Left renal cortex interstitium (tissue), 4 donors: ENCODE measurements at regions not wholly inside any gene's neighbourhood (a gene's known extent, or its start where the extent isn't known, plus 50 kb on each side); places are given as distances from the start of the nearest gene placed in this dataset.
"Not testable (repeated sequence)": the region's sequence is repeated elsewhere in the genome, so short reads cannot be mapped to it uniquely, and the experiment has no call there.

Source experiments
- DNase-seq, 4 donors: peaks; one replicate each; pipeline ENCODE4 v3.0.0-alpha.2; 2013; ENCODE audit warnings: low read depth in 4 of 4, low spot score in 2 of 4, missing footprints in 1 of 4

- no peak for DNase-seq
Observed at GRCh38 chr2:183522489-183523266, 398.4 kb downstream of the NUP35 start.

- no peak for DNase-seq
Observed at GRCh38 chr2:183530333-183530901, 406.2 kb downstream of the NUP35 start.

DNA sequence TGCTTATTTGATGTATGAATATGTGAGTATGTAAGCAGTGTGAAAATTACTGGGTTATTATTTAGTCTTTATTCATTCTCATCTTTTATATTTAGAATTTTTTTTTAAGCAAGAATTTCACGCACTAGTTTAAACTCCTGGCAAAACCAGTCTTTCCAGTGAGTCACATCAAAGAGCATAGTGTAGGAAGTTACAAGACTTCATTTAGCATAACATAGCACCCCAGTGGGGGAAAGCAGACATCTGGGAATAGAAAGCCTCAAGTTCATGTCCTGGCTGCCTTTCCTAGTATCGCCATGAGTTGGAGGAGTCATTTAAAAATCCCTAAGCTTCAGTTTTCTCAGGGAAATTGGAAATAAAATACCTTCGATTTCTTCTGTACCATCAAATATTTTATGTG is 408.3 kb downstream of the NUP35 start:
- DNase-seq = no peak

GRCh38 chr2:183533021-183533420 is 408.8 kb downstream of the NUP35 start:
- no peak for DNase-seq

GRCh38 chr2:183536290-183536689 is 412.0 kb downstream of the NUP35 start:
- no peak for DNase-seq

GRCh38 chr2:183536714-183537113 is 412.5 kb downstream of the NUP35 start:
- no peak for DNase-seq

GRCh38 chr2:183541766-183542165 is 417.5 kb downstream of the NUP35 start:
- no peak for DNase-seq

DNA sequence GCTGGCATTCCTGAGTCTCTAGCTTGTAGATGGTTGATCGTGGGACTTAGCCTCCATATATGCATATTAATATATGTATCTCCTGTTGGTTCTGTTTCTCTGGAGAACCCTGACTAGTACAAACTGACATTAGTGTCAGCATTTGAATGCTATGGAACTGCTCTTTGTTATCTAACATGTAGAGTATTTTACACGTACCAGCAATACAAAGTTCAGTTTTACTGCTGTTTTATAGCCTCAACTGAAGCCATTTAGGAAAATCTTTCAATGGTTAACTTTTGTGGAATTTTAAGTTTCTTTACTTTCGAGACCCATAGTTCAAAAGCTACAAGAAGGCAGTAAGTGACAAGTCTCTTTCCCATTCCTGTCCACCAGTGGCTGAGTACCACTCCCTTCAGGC is 418.4 kb downstream of the NUP35 start:
- DNase-seq = no peak

GRCh38 chr2:183543222-183543621 is 419.0 kb downstream of the NUP35 start:
- no peak for DNase-seq

GRCh38 chr2:183543731-183544130 is 419.5 kb downstream of the NUP35 start:
- no peak for DNase-seq

DNA sequence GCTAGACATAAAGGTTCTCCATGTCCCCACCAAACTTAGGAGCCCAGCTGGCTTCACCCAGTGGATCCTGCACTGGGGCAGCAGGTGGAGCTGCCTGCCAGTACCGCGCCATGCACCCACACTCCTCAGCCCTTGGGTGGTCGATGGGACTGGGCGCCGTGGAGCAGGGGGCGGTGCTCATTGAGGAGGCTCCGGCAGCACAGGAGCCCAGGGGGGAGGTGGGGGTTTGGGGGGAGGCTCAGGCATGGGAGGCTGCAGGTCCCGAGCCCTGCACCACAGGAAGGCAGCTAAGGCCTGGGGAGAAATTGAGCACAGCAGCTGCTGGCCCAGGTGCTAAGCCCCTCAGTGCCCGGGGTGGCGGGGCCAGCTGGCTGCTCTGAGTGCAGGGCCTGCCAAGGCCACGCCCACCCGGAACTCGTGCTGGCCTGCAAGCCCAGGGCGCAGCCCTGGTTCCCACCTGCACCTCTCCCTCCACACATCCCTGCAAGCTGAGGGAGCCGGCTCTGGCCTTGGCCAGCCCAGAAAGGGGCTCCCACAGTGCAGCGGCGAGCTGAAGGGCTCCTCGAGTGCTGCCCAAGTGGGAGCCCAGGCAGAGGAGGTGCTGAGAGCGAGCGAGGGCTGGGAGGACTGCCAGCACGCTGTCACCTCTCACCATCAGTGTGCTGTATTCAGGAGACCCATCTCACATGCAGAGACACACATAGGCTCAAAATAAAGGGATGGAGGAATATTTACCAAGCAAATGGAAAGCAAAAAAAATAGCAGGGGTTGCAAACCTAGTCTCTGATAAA is 422.5 kb downstream of the NUP35 start:
- DNase-seq = not testable (repeated sequence)

DNA sequence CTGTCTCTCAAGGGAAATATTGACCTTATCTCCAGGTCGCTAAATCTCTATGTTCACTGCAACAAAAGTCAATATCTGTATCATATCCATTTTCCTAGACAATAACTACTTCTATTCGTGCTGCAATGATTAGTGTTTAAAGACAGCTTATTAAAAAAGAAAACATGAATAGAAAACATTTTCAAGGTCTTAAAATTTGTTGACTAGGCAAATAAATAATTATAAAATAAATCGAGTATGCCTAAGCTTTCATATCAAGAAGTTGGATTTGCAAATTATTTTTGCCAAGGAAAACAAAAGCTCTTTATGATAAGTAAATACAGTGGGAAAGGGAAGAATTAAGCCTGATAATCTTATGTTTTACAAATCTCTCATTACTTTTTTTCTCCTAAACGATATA is 428.5 kb downstream of the NUP35 start:
- DNase-seq = no peak

DNA sequence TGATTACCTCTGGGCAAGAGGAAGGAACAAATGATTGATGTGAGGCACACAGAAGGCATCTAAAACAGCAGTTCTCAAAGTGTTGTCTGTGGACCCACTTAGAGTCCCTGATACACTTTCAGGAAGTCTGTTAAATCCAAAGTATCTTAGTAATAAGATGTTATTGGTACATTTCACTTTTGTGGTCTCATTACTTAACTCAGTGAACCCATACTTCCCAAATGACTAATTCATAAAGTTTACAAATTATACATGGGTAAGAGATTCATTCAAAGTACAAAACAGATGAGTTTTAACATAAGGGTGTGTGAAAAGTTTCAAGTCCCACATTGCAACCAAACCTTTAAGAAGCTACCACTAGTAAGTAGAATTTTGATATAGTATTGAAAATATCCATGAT is 440.5 kb downstream of the NUP35 start:
- no peak for DNase-seq

- no peak for DNase-seq
Observed at GRCh38 chr2:183575481-183575880, 451.2 kb downstream of the NUP35 start.

GRCh38 chr2:183579686-183580085 is 455.4 kb downstream of the NUP35 start:
- DNase-seq = no peak

DNA sequence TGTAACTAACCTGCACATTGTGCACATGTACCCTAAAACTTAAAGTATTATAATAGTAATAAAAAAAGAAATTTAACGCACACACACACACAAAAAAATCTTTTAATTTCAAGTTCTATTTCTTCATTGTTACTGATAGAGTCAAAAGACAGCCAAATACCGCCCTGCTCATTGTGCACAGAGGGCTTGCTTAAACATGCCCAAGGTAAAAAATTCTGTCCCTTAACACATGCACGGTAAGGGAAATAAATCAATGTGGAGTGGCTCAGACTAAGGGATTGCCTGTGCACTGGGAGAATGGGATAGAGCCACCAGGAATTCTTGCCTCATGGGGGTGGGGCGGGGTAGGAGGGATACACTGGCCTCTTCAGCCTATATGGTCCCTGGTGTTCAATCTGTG is 468.0 kb downstream of the NUP35 start:
- DNase-seq = no peak

DNA sequence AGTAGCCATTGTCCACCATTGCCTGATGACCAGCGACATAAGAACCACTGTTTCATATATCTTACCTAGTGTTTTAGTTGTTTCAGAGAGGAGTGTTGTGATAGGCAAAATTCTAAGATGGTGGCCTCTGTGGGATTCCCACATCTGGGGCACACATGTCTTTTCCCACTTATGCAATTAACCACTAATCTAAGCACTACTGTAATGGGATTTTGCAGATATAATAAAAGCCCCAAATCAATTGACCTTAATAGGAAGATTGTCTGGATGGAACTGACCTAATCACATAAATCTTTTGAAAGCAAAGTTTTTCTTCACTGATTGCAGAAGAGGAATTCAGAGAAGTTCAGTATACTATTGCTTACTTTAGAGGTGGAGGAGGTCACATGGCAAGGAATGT is 469.9 kb downstream of the NUP35 start:
- no peak for DNase-seq

GRCh38 chr2:183597841-183598240 is 473.6 kb downstream of the NUP35 start:
- no peak for DNase-seq

- DNase-seq = no peak
Observed at GRCh38 chr2:183604065-183604464, 479.8 kb downstream of the NUP35 start.

DNA sequence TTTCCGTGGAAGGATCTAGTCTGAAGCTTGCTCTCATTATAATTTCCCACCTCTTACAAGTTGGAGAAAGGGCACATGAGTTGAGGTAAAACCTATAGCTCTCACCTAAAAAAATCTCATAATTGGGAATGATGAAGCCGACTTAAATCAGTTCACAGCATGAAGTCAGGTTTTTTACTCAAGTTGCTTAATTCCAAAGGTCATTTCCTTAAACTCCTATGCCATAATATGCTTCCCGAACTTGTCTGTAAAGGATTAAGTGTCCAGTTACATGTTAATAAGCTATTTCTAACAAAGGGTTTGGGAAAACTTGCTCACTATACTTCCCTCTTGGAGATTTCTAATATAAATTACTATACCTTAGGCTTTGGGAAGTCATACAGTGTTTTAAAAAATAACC is 481.2 kb downstream of the NUP35 start:
- DNase-seq = no peak

DNA sequence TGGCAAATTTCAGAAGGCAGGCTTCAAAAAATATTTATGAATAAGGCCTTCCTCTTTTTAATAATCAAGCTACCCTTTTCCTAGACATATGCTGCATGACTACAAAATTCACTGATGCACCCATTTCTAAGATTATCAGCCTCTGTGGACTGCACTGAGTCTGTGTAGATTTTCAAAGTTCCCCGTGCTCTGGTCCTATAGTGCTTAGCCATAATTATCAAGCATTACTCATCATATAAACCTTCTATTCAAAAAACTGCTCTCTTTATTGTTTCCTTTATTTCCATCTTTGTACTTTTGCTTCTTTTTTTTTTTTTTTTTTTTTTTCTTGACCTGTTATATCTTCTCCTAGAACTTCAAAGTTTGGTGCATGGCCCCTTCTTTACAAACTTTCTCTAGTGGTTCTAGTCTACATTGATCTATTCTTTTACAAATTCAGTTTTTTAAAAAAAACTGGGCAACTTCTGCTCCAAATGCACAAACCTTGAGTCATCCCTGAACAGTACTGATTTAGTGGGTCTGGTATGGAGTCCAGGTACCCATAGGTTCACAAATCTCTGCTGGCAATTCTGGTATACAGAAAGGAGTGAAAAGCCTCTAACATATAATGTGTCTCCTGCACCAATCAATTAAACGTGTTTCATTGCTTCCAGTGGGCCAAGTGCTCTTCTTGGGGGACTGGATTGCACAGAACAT is 481.9 kb downstream of the NUP35 start:
- no peak for DNase-seq
